ENCODE measurements at regions not wholly inside any gene's neighbourhood (a gene's known extent, or its start where the extent isn't known, plus 50 kb on each side); places are given as distances from the start of the nearest gene placed in this dataset.

Small RNA genes in the stretch of these regions (small RNA-seq; reads per million reads assigned to genes)
- 0 reads per million in 3 experiments for gene AC026402.1
